Stimulated activated CD8-positive, alpha-beta memory T cell treated with anti-CD3 and anti-CD28 coated beads, Interleukin-12 subunit alpha, Interleukin-12 subunit beta, amount 100 ng/mL, for 4 hours (primary cell): ENCODE measurements at regions not wholly inside any gene's neighbourhood (a gene's known extent, or its start where the extent isn't known, plus 50 kb on each side); places are given as distances from the start of the nearest gene placed in this dataset.
"Not testable (repeated sequence)": the region's sequence is repeated elsewhere in the genome, so short reads cannot be mapped to it uniquely, and the experiment has no call there.

Experiments used
- DNase-seq: peaks from one replicate; pipeline ENCODE4 v3.0.0-alpha.2; 2020; ENCODE audit warnings: low read depth

GRCh38 chr1:166616206-166616605 lies 223.1 kb upstream of the POGK start:
- no peak for DNase-seq

- DNase-seq = no peak
These were observed 212.6 kb upstream of the POGK start for GRCh38 chr1:166626711-166627110.

GRCh38 chr1:166627558-166627957 lies 211.7 kb upstream of the POGK start:
- DNase-seq = no peak

DNA sequence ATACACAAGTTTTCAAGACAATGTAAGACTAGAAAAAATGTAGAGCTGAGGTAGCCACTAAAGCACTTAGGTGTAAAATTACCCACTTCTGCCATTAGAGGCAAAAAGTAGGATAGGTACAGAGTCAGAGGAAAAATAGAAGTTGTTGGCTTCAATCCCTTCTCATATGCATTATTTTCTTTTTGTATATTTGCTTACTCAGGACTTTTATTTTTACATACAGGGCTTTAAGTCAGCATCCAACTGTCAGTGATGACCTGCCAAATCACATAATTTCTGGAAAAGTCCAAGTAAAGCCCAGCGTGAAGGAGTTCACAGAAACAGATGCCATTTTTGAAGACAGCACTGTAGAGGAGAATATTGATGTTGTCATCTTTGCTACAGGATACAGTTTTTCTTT lies 211.0 kb upstream of the POGK start:
- DNase-seq = no peak

- no peak for DNase-seq
These were observed 209.3 kb upstream of the POGK start for GRCh38 chr1:166629946-166630345.

- DNase-seq = no peak
These were observed 208.9 kb upstream of the POGK start for GRCh38 chr1:166630369-166630768.

DNA sequence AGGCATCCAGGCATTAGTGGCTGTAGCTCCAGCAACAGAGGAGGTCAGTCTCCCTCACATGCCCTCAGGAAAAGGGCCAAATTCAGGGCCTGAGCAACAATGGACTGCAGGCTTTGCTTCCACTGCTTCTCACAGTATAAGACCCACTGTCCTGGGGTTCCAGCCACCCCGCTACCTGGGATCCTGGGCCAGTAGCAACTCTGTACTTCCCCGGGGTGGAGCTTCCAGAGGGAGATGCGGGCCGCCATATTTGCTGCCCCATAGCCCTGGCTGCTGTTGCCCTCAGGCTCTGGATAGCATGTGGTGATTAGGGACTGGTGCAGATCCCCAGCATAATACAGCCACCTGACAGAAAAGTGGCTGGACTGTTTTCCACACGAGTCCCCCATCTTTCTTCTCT lies 201.1 kb upstream of the POGK start:
- DNase-seq = no peak

DNA sequence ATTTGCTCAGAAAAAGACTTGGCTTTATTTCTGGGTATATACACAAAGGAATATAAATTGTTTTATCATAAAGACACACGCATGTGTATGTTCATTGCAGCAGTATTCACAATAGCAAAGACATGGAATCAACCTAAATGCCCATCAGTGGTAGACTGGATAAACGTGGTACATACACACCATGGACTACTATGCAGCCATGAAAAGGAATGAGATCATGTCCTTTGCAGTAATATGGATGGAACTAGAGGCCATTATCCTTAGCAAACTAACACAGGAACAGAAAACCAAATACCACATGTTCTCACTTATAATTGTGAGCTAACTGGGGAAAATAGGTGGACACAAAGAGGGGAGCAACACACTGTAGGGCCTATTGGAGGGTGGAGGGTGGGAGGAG lies 182.0 kb upstream of the POGK start:
- not testable (repeated sequence) for DNase-seq

GRCh38 chr1:166666790-166667189 lies 172.5 kb upstream of the POGK start:
- not testable (repeated sequence) for DNase-seq

- not testable (repeated sequence) for DNase-seq
These were observed 171.7 kb upstream of the POGK start for GRCh38 chr1:166667600-166667999.

GRCh38 chr1:166671627-166672026 lies 167.6 kb upstream of the POGK start:
- DNase-seq = no peak

DNA sequence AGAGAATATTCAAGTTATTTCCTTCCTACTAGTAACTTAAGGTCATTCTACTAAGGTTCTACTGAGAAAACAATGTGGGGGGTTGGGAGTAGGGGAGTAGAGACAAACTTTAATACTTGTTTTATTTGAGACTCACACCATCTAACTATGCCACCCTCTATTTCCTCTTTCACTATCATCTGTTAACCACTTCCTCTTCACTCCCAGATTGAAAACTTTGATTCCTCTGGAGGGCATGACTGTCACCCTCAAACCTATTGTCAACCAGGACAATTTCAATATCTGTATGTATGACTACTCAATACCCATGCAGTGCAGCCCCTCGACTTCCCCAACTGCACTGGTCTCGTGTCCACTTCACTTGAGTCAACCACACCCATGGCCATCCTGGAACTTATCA lies 165.6 kb upstream of the POGK start:
- no peak for DNase-seq

DNA sequence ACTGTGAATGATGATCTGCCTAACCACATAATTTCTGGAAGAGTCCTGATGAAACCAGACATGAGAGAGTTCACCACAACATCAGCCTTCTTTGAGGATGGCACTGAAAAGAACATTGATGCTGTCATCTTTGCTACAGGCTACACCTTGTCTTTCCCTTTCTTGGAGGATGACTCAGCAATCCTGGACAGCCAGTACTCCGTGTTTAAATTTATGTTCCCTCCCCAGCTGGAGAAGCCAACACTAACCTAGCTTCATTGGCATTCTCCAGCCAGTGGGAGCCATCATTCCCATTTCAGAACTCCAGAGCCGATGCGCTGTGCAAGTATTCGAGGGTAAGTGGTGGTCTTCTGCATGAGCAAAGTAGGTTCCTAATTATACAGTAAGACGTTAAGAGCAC lies 164.1 kb upstream of the POGK start:
- no peak for DNase-seq

- no peak for DNase-seq
These were observed 162.3 kb upstream of the POGK start for GRCh38 chr1:166676981-166677380.

- DNase-seq = no peak
These were observed 159.9 kb upstream of the POGK start for GRCh38 chr1:166679369-166679768.

DNA sequence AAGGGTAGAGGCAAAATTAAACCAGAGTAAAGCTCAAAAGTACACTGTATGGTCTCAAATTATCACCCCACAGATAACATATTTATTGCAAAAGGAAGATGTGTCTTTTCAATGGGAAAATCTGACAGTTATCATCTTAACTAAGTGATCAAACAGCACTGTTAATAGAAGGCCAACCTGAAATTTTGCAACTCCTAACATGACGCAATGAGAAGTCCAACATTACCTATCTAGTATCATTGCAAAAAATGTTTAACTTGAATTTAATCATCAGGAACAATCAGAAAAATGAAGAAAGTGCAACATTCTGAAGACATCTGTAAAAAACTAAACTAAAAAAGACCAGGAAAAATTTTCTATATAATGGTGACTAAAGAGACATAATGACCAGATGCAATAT lies 156.7 kb upstream of the POGK start:
- DNase-seq = no peak

- not testable (repeated sequence) for DNase-seq
These were observed 154.6 kb upstream of the POGK start for GRCh38 chr1:166684669-166685068.

- DNase-seq = no peak
These were observed 154.1 kb upstream of the POGK start for GRCh38 chr1:166685200-166685599.

DNA sequence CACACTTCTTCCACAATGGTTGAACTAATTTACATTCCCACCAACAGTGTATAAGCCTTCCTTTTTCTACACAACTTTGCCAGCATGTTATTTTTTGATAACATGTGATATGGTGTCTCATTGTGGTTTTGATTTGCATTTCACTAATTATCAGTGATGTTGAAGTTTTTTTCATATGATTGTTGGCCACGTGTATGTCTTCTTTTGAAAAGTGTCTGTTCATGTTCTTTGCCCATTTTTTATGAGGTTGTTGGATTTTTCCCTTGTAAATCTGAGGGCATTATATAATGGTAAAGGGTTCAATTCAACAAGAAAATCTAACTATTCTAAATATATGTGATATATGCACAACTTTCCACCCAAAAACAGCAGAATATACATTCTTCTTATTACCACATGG lies 153.4 kb upstream of the POGK start:
- DNase-seq = not testable (repeated sequence)

DNA sequence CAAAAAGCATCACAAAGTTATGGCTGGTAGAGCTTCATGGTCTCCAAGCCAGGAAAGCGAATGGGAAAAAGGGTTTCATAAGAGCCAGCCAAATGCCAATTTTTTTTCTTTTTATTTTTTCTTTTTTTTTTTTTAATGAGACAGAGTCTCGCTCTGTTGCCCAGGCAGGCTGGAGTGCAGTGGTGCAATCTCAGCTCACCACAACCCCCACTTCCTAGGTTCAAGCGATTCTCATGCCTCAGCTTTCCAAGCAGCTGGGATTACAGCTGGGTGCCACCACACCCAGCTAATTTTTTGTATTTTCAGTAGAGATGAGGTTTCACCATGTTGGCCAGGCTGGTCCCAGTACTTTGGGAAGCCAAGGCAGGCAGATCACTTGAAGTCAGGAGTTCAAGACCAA lies 148.7 kb upstream of the POGK start:
- not testable (repeated sequence) for DNase-seq

DNA sequence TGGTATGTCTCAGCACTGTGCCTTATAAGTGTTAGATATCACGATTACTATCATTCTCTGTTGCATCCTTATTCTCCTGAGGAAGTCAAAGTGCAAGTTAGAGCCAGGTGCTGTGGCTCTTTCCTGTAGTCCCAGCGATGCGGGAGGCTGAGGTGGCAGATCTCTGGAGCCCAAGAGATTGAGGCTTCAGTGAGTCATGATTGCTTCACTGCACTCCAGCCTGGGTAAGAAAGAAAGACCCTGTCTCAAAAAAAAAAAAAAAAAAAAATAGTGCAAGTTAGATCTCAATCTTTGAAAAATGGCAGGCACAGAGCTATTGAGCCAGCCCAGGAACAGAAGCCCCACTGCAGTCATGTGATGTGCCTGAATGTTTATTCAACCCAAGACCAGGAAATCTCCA lies 147.8 kb upstream of the POGK start:
- DNase-seq = no peak

GRCh38 chr1:166692346-166692745 lies 146.9 kb upstream of the POGK start:
- DNase-seq = no peak

DNA sequence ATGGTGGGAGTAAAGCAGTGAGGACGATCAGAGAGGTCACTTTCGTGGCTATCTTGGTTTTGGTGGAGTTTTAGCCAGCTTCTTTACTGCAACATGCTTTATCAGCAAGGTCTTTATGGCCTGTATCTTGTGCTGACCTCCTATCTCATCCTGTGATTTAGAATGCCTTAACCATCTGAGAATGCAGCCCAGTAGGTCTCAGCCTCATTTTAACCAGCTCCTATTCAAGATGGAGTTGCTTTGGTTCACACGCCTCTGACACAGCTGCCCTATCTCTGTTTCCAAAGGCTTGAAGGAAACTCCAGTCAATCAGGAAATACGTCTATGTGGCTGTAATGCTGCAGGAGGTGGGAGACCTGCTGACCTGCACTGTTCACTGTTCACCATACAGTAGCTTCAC lies 146.1 kb upstream of the POGK start:
- no peak for DNase-seq

DNA sequence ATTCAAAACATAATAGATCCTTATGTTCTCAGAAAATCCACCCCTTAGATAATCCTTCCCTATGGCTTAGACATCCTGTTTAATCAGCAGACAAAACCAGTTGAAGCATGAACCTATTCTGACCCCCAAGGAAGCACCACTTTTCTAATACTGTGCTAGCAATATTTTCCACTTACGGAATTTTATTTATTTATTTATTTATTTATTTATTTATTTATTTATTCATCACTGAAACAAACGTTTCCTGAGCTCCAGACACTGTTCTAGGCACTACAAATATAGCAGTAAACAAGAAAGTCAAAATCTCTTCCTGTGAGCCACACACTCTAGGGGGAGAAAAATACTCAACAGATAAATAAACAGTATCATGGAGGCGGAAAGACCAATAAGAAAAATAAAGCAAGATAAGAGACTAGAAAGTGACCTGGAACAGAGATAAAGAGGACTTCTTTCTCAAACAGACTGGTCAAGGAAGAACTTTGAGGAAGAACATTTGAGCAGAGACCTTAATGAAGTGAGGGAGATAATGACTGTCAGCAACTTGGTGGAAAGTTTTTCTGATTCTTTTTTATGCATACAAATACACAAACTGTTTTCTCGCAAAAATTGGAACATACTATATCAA lies 145.5 kb upstream of the POGK start:
- DNase-seq = no peak

DNA sequence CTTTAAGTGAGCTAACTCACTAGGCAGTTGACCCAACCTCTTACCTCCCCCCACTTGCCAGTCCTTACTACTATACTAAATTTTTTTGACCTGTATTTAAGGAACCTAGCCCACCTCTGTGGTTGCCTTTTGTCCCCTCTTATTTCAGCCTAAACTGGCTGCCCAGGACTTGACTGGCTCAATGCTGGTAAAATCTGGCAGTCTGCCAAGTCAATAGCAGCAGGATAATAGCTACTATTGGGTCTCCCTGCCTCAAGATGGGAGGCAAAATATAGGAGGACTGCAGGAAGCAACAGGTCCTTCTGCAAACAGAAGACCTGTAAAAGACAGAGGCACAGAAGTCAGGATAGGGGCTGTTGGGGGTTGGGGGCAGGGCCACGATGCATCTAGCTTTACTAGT lies 144.2 kb upstream of the POGK start:
- DNase-seq = no peak
